Upper lobe of left lung (tissue), 6 donors: ENCODE measurements at regions not wholly inside any gene's neighbourhood (a gene's known extent, or its start where the extent isn't known, plus 50 kb on each side); places are given as distances from the start of the nearest gene placed in this dataset.

ENCODE experiments used
- ATAC-seq, 2 donors: fragments of 200-7000 bp; cut with Tn5 transposase; one replicate each; pipeline ENCODE4 v1.9.1; 2022; ENCODE audit warnings: mild to moderate bottlenecking in 2 of 2, moderate library complexity in 2 of 2; ENCODE audit not compliant: low FRiP score in 2 of 2
- DNase-seq, 2 donors: peaks; one replicate each; pipeline ENCODE4 v3.0.0-alpha.2; 2019 to 2020
- H3K27ac ChIP-seq, 4 donors: fragments of 200-600 bp; sonication (generic); one replicate each; pipeline ENCODE4 v1.5.1; 2016 to 2019
- H3K27me3 ChIP-seq, 4 donors: fragments of 200-600 bp; sonication (generic); one replicate each; pipeline ENCODE4 v1.5.1; 2017 to 2019
- H3K36me3 ChIP-seq, 4 donors: fragments of 200-600 bp; sonication (generic); one replicate each; pipeline ENCODE4 v1.5.1; 2016 to 2019
- H3K4me1 ChIP-seq, 4 donors: fragments of 200-600 bp; sonication (generic); one replicate each; pipeline ENCODE4 v1.5.1; 2018 to 2019
- H3K4me3 ChIP-seq, 4 donors: fragments of 200-600 bp; sonication (generic); one replicate each; pipeline ENCODE4 v1.5.1; 2017 to 2019; ENCODE audit warnings: mild to moderate bottlenecking in 2 of 4, moderate library complexity in 1 of 4
- H3K9me3 ChIP-seq, 4 donors: fragments of 200-600 bp; sonication (generic); one replicate each; pipeline ENCODE4 v1.5.1; 2018 to 2019
- CTCF ChIP-seq, 6 experiments: fragments of 450-650 bp in 4 of 6; fragments of 200-600 bp in 2 of 6; sonication (generic) in 2 of 6; IDR thresholded peaks; one replicate each; pipeline ENCODE4 v1.5.1; 2016 to 2019; ENCODE audit warnings: antibody characterized with exemption in 6 of 6
- EP300 ChIP-seq, 4 donors: sonication (generic); formaldehyde crosslinking; IDR thresholded peaks; one replicate each; pipeline ENCODE4 v1.5.1; 2017; ENCODE audit warnings: antibody characterized with exemption in 4 of 4, control low read depth in 2 of 4
- POLR2A ChIP-seq, 4 donors: fragments of 450-650 bp; IDR thresholded peaks; one replicate each; pipeline ENCODE4 v1.5.1; 2016 to 2017; ENCODE audit warnings: antibody characterized with exemption in 4 of 4, mild to moderate bottlenecking in 2 of 4
- POLR2AphosphoS5 ChIP-seq, 2 donors: sonication (generic); formaldehyde crosslinking; IDR thresholded peaks; one replicate each; pipeline ENCODE4 v1.5.1; 2017; ENCODE audit warnings: antibody characterized with exemption in 2 of 2
- WGBS, 2 donors: methylation state at CpG; one replicate each; pipeline ENCODE4 v1.1.5; 2017 to 2018; 5-methylcytosine and 5-hydroxymethylcytosine counted together
- donor health status: DM: no; HTN: no; CAD: no; lungs with moderate emphysema.
- donor health status: DM: no; HTN: yes; CAD: no; lungs with severe emphysema.

DNA sequence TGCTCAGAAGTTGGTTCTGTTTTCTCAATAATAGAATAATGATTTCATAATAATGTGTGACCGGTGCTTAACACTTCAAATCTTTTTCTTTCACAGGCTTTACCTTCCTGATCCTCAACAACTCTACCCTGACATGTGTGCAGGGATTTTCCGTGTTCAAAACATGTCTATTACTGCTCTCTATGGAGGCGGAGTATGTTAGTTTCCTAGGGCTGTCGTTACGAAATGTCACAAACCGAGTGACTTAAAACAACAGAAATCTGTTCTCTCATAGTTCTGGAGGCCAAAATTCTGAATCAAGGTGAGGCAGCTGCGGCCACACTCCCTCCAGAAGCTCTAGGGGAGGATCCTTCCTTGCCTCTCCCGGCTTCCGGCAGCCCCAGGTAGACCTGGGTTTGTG is 186.2 kb upstream of the VASH1 start:
- Histone ChIP-seq H3K27ac (no peak overlapping the region), H3K27me3 (no peaks in the 10 kb centered on the region), H3K4me1 (peaks cover 0 to 4% (median 0%) of the 10 kb centered on the region in 4 donors), H3K4me3 (no peak overlapping the region), H3K9me3 (no peaks in the 10 kb centered on the region), H3K36me3 (no peaks in the 10 kb centered on the region)
- TF ChIP-seq EP300 (IDR thresholded peaks at IDR 0.05) (no peak), CTCF (IDR thresholded peaks at IDR 0.05) (no peak), POLR2AphosphoS5 (IDR thresholded peaks at IDR 0.05) (no peak), POLR2A (IDR thresholded peaks at IDR 0.05) (no peak)
- 55 to 71% methylated on average over 9 of the region's 9 CpGs for WGBS, 2 donors
- DNase-seq, result no peak
- ATAC-seq, result no peak

GRCh38 chr14:76576047-76576741 is 185.1 kb upstream of the VASH1 start:
- Histone ChIP-seq H3K4me3 (no peak overlapping the region), H3K27me3 (no peaks in the 10 kb centered on the region), H3K27ac (no peak overlapping the region), H3K4me1 (peaks cover 0 to 4% (median 0%) of the 10 kb centered on the region in 4 donors), H3K9me3 (no peaks in the 10 kb centered on the region), H3K36me3 (no peaks in the 10 kb centered on the region)
- DNase-seq (no peak), ATAC-seq (no peak)
- 41 to 57% methylated on average over 8 of the region's 8 CpGs for WGBS, 2 donors
- TF ChIP-seq CTCF (IDR thresholded peaks at IDR 0.05), result no peak

DNA sequence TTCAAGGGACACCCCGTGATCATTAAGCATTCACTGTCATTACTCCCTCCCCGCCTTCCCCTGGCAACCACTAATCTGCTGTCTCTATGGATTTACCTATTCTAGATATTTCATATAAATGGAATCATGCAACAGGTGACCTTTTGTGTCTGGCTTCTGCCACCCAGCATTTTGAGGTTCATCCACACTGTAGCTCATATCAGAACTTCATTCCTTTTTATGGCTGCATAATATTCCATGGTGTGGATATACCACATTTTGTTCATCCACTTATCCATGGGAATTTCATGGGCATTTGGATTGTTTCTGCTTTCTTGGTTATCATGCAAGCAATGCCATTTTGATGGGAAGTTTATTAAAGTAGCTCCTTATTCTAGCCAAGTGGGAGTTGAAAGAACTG is 184.2 kb upstream of the VASH1 start:
- Histone ChIP-seq H3K4me1 (peaks cover 0 to 4% (median 0%) of the 10 kb centered on the region in 4 donors), H3K36me3 (no peaks in the 10 kb centered on the region), H3K27ac (no peak overlapping the region), H3K27me3 (no peaks in the 10 kb centered on the region), H3K9me3 (no peaks in the 10 kb centered on the region), H3K4me3 (no peak overlapping the region)
- ATAC-seq (no peak), DNase-seq (no peak)
- TF ChIP-seq EP300 (IDR thresholded peaks at IDR 0.05) (no peak), CTCF (IDR thresholded peaks at IDR 0.05) (no peak), POLR2A (IDR thresholded peaks at IDR 0.05) (no peak), POLR2AphosphoS5 (IDR thresholded peaks at IDR 0.05) (no peak)
- 91 to 95% methylated on average over 2 of the region's 2 CpGs for WGBS, 2 donors

- 94 to 95% methylated on average over 3 of the region's 3 CpGs for WGBS, 2 donors
Measured at GRCh38 chr14:76577837-76578236, 183.4 kb upstream of the VASH1 start.

More at GRCh38 chr14:76577837-76578236, 183.4 kb upstream of the VASH1 start:
- Histone ChIP-seq H3K9me3 (no peaks in the 10 kb centered on the region), H3K36me3 (no peaks in the 10 kb centered on the region), H3K27ac (no peak overlapping the region), H3K27me3 (no peaks in the 10 kb centered on the region), H3K4me3 (no peak overlapping the region), H3K4me1 (peaks cover 0 to 4% (median 0%) of the 10 kb centered on the region in 4 donors)
- DNase-seq, result no peak
- ATAC-seq, result no peak
- TF ChIP-seq CTCF (IDR thresholded peaks at IDR 0.05) (no peak), EP300 (IDR thresholded peaks at IDR 0.05) (no peak), POLR2AphosphoS5 (IDR thresholded peaks at IDR 0.05) (no peak), POLR2A (IDR thresholded peaks at IDR 0.05) (no peak)
